ENCODE measurements at regions not wholly inside any gene's neighbourhood (a gene's known extent, or its start where the extent isn't known, plus 50 kb on each side); places are given as distances from the start of the nearest gene placed in this dataset.

- H3K9me3 Mint-ChIP-seq (ENCODE audit: low read depth), result peaks cover 6% of the 10 kb centered on the region
- no peaks in the 10 kb centered on the region for H3K27me3 Mint-ChIP-seq
- no peak for TF ChIP-seq CTCF (IDR thresholded peaks at IDR 0.05; ENCODE audit: unreplicated experiment)
- H3K4me1 Mint-ChIP-seq (ENCODE audit: low read depth), result no peaks in the 10 kb centered on the region
- H3K4me3 Mint-ChIP-seq (ENCODE audit: low read depth), result no peak overlapping the region
- no peak overlapping the region for H3K27ac Mint-ChIP-seq
- no peak for DNase-seq (ENCODE audit: low spot score, unreplicated experiment)
- H3K36me3 Mint-ChIP-seq (ENCODE audit: insufficient read depth), result peaks cover 2% of the 10 kb centered on the region
Measured at GRCh38 chr1:187549540-187549939, 720.8 kb downstream of the PLA2G4A start.

GRCh38 chr1:187551061-187551460 lies 722.3 kb downstream of the PLA2G4A start:
- TF ChIP-seq CTCF (IDR thresholded peaks at IDR 0.05; ENCODE audit: unreplicated experiment), result no peak
- Mint-ChIP-seq H3K36me3 (ENCODE audit: insufficient read depth) (peaks cover 2% of the 10 kb centered on the region), H3K9me3 (ENCODE audit: low read depth) (peaks cover 13% of the 10 kb centered on the region), H3K4me3 (ENCODE audit: low read depth) (no peak overlapping the region), H3K27me3 (no peaks in the 10 kb centered on the region), H3K27ac (no peak overlapping the region), H3K4me1 (ENCODE audit: low read depth) (no peaks in the 10 kb centered on the region)
- no peak for DNase-seq (ENCODE audit: low spot score, unreplicated experiment)

GRCh38 chr1:187563191-187563590 lies 734.4 kb downstream of the PLA2G4A start:
- Mint-ChIP-seq H3K27ac (no peak overlapping the region), H3K4me3 (ENCODE audit: low read depth) (no peak overlapping the region), H3K4me1 (ENCODE audit: low read depth) (no peaks in the 10 kb centered on the region), H3K9me3 (ENCODE audit: low read depth) (no peaks in the 10 kb centered on the region), H3K36me3 (ENCODE audit: insufficient read depth) (no peaks in the 10 kb centered on the region), H3K27me3 (no peaks in the 10 kb centered on the region)
- DNase-seq (ENCODE audit: low spot score, unreplicated experiment), result no peak
- TF ChIP-seq CTCF (IDR thresholded peaks at IDR 0.05; ENCODE audit: unreplicated experiment), result no peak

GRCh38 chr1:187566354-187566753 lies 737.6 kb downstream of the PLA2G4A start:
- H3K27me3 Mint-ChIP-seq, result no peaks in the 10 kb centered on the region
- H3K27ac Mint-ChIP-seq, result no peak overlapping the region
- no peaks in the 10 kb centered on the region for H3K4me1 Mint-ChIP-seq (ENCODE audit: low read depth)
- H3K9me3 Mint-ChIP-seq (ENCODE audit: low read depth), result no peaks in the 10 kb centered on the region
- DNase-seq (ENCODE audit: low spot score, unreplicated experiment), result no peak
- no peaks in the 10 kb centered on the region for H3K36me3 Mint-ChIP-seq (ENCODE audit: insufficient read depth)
- no peak overlapping the region for H3K4me3 Mint-ChIP-seq (ENCODE audit: low read depth)
- TF ChIP-seq CTCF (IDR thresholded peaks at IDR 0.05; ENCODE audit: unreplicated experiment), result no peak

GRCh38 chr1:187568067-187568466 lies 739.3 kb downstream of the PLA2G4A start:
- H3K4me3 Mint-ChIP-seq (ENCODE audit: low read depth), result no peak overlapping the region
- H3K36me3 Mint-ChIP-seq (ENCODE audit: insufficient read depth), result no peaks in the 10 kb centered on the region
- no peaks in the 10 kb centered on the region for H3K4me1 Mint-ChIP-seq (ENCODE audit: low read depth)
- TF ChIP-seq CTCF (IDR thresholded peaks at IDR 0.05; ENCODE audit: unreplicated experiment), result no peak
- H3K9me3 Mint-ChIP-seq (ENCODE audit: low read depth), result no peaks in the 10 kb centered on the region
- no peak overlapping the region for H3K27ac Mint-ChIP-seq
- no peak for DNase-seq (ENCODE audit: low spot score, unreplicated experiment)
- H3K27me3 Mint-ChIP-seq, result no peaks in the 10 kb centered on the region

All from progenitor cell of endocrine pancreas (in vitro differentiated cells).